Epithelial cell of esophagus (primary cell): ENCODE measurements at regions not wholly inside any gene's neighbourhood (a gene's known extent, or its start where the extent isn't known, plus 50 kb on each side); places are given as distances from the start of the nearest gene placed in this dataset.
"Not testable (repeated sequence)": the region's sequence is repeated elsewhere in the genome, so short reads cannot be mapped to it uniquely, and the experiment has no call there.

Experiments used
- DNase-seq: peaks from one replicate; pipeline ENCODE4 v3.0.0; 2010; ENCODE audit warnings: low read depth
- H3K4me3 ChIP-seq: 2 replicates; pipeline ENCODE4 v1.5.1; 2011; ENCODE audit warnings: mild to moderate bottlenecking, low read length, control low read depth
- TF ChIP-seq, protein P1 (sequence below): IDR thresholded peaks from 2 replicates; pipeline ENCODE4 v1.5.1; 2011; ENCODE audit warnings: low read depth, mild to moderate bottlenecking, low read length, control low read depth, inconsistent platforms; ENCODE audit not compliant: insufficient read depth; ENCODE audit errors: missing control alignments

DNA sequence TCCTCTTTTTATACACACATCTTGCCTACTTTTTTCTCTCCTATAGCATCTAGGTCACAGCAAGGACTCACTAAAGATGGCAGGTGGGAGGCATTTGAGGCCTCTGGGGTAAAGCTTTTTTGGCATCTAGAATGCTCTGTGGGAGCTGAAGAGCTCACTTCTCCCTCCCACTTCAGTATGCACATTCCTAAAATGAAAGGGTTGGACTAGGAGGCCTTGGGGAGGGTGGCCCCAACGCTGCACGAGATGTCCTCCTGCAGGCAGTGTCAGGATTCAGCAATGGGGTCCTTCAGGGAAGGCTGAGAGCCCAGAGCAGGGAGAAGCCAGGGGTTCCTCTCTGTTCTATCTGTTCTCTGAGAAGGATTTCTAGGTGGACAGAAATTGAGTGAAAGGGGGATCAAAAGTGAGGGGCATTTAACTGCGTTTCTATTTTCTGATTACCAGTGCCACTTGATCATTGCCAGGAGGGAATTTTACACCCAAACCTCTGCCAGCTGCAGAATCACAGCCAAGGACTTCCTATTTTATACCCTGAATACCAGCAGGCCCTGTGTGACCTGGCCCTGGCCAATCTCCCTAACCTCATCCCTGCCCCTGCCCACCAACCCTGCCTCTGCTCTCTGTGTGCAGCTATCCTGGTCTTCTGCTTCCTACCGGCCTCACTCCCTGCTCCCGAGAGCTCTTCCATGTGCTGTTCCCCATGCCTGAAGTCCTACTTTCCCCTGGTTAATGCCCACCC is 186.2 kb downstream of the CYP26B1 start:
- DNase-seq = no peak
- H3K4me3 ChIP-seq = no peak overlapping the region
- TF ChIP-seq, protein P1, sequence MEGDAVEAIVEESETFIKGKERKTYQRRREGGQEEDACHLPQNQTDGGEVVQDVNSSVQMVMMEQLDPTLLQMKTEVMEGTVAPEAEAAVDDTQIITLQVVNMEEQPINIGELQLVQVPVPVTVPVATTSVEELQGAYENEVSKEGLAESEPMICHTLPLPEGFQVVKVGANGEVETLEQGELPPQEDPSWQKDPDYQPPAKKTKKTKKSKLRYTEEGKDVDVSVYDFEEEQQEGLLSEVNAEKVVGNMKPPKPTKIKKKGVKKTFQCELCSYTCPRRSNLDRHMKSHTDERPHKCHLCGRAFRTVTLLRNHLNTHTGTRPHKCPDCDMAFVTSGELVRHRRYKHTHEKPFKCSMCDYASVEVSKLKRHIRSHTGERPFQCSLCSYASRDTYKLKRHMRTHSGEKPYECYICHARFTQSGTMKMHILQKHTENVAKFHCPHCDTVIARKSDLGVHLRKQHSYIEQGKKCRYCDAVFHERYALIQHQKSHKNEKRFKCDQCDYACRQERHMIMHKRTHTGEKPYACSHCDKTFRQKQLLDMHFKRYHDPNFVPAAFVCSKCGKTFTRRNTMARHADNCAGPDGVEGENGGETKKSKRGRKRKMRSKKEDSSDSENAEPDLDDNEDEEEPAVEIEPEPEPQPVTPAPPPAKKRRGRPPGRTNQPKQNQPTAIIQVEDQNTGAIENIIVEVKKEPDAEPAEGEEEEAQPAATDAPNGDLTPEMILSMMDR = no peak

DNA sequence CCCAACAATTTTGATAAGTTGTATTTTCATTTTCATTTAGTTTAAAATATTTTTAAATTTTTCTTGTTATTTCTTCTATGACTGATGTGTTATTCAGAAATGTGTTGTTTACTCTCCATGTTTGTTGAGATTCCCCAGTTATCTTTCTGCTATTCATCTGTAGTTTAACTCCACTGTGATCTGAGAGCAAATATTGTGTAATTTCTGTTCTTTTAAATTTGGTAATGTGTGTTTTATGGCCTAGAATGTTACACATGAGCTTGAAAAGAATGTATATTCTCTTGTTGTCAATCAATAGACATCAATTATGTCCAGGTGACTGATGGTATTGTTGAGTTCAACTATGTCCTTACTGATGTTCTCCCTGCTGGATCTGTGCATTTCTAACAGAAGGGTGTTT is 188.2 kb downstream of the CYP26B1 start:
- H3K4me3 ChIP-seq = no peak overlapping the region

DNA sequence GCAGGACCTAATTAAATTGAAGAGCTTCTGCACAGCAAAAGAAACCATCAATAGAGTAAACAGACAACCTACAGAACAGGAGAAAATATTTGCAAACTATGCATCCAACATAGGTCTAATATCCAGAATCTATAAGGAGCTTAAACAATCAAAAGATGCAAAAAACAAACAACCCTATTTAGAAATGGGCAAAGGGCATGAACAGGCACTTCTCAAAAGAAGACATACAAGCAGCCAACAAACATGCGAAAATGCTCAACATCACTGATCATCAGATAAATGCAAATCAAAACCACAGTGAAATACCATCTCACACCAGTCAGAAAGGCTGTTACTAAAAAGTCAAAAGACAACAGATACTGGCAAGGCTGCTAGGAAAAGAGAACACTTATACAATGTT is 189.2 kb downstream of the CYP26B1 start:
- DNase-seq, H3K4me3 ChIP-seq: not testable (repeated sequence)

More for the DNA sequence above, 188.2 kb downstream of the CYP26B1 start:
- no peak for DNase-seq
- TF ChIP-seq, protein P1 = no peak

DNA sequence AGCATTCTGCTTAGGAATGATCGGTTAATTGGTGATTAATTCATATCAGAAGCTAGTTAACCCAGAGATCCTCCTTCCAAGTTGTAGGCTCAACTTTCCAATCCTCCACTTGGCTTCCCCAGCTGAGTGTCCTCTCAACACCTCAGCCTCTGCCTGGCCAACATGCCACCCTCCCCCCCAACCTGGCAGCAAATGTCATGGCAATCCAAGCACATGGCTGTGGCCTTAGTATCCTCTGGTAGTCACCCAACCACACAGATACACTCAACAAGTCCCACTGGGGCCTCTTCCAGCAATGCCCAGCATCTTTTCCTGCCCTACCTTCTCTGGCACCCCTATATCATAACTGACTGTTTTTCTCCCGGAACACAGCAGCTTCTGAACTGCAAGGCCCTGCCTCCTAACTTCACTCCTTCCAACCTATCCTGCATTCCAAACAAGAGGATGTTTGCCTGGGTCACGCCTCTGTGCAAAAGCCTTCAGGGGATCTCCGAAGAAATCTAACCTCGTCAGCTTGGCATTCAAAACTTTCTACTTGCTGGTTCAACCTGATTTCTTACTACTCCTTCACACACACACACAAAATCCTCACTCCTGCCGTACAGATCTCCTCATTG is 195.0 kb downstream of the CYP26B1 start:
- TF ChIP-seq, protein P1 = no peak
- DNase-seq = peak; percentile 88
- no peak overlapping the region for H3K4me3 ChIP-seq

DNA sequence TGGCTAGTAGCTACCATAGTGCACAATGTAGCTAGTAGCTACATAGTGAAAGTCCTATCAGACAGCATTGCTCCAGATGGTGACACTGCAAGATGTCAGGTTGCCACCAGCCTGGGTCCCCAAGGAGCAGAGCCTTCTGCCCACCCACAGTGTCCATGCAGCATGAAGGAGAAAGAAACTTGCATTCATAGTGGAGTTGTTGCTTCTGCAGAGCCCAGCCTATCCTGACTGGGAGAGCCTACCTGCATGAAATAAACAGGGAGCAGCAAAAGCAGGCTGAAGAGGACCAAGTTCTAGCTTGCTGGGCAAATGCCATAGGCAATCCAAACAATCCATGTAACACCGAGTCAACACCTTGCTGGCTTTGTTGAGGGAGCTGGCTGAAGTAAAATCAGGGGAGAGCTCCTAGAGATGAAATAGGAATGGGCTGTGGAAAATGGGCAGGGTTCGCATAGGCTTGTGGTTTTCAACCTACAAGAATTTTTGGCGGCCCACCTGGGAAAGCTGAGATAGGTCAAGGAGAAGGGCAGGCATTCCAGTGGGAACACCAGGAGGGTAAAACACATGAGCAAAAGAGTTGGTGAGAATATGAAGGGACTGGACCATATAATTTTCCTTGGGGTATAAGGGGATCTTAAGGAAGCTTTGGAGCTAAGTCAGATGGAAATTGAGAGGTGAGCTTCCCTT is 195.8 kb downstream of the CYP26B1 start:
- peak; percentile 50 for DNase-seq
- H3K4me3 ChIP-seq = no peak overlapping the region
- TF ChIP-seq, protein P1 = no peak

DNA sequence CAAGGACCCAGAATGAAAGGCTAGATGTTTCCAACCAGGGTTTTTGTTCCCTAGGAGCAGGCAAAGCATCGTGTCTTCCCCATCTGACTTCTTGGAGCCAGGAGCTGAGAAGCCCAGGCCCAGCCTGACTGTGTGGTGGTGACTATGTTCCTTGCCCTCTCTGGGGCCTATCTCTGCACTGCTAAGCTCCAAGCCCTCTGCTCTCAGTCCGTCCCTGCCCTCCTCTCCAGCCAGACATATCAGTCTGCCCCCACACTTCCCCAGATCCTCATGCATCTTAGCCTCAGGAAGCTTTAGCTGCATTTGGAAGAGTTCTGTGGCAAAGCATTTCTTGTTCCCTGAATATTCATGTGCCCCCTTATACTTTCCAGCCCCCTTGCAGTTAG is 196.6 kb downstream of the CYP26B1 start:
- TF ChIP-seq, protein P1 = no peak
- no peak for DNase-seq
- no peak overlapping the region for H3K4me3 ChIP-seq

DNA sequence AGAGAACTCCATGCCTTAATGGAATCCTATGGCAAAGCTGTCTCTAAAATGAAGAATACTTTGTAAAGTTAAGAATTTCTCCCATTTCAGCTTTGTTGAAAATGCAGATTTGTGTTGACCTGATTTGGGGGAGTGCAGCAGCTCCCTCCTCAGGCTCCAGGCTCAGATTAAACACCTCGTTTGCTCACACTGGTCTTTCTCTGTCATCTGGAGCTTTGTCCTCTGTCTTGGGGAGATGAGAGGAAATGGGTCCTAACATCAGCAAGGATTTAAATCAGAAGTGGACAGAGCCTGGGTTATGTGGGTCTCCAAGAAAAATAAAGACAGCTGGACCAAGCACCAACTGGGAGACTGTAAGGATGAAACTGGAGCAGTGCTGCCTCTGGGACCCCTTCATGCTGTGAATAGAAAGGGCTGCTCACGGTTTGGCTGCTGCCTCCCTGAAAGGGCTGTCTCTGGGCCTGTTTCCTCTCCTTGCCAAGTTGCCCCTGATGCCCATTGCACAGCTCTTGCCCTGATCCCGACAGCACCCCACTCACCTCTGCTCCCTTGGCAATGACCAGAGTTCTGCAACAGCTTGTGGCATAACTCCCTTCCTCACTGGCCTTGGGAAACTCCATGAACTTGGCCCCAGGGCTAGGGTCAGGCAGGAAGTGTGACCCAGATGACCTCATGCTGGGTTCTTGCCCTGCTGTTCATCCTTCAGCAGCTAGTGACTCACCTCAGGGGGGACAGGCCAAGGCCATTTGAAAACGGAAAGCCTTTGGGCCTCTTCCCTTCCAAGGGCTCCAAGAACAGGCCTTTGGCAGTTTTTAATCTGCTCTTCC is 197.2 kb downstream of the CYP26B1 start:
- no peak for DNase-seq
- H3K4me3 ChIP-seq = no peak overlapping the region
- TF ChIP-seq, protein P1 = no peak
